ENCODE measurements at regions not wholly inside any gene's neighbourhood (a gene's known extent, or its start where the extent isn't known, plus 50 kb on each side); places are given as distances from the start of the nearest gene placed in this dataset.

DNA sequence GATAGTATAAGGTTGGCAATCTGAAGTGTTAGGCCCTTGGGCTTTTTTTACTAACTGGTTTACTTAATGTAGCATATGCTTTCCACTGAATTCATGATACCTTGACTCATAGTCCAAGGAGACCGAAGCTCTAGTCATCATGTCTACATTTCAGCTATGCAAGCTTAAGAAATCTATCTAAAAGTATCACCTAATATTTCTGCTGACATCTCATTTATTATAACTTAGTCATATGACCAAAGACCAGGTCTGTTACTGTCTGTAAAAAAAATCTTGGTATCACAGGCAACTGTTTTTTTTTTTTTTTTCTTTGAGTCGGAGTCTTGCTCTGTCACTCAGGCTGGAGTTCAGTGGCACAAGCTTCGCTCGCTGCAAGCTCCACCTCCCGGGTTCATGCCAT, 814.0 kb upstream of the NDST4 start:
- no peaks in the 10 kb centered on the region for H3K36me3 Mint-ChIP-seq (ENCODE audit: insufficient read depth, unreplicated experiment)
- POLR2A ChIA-PET: no interaction called here
- intact Hi-C loops (cut with micrococcal nuclease): no loop called here
- H3K9me3 Mint-ChIP-seq (ENCODE audit: unreplicated experiment): no peaks in the 10 kb centered on the region
- BruUV-seq (replicated peaks): no TSS peak
- TF ChIP-seq, protein P1, sequence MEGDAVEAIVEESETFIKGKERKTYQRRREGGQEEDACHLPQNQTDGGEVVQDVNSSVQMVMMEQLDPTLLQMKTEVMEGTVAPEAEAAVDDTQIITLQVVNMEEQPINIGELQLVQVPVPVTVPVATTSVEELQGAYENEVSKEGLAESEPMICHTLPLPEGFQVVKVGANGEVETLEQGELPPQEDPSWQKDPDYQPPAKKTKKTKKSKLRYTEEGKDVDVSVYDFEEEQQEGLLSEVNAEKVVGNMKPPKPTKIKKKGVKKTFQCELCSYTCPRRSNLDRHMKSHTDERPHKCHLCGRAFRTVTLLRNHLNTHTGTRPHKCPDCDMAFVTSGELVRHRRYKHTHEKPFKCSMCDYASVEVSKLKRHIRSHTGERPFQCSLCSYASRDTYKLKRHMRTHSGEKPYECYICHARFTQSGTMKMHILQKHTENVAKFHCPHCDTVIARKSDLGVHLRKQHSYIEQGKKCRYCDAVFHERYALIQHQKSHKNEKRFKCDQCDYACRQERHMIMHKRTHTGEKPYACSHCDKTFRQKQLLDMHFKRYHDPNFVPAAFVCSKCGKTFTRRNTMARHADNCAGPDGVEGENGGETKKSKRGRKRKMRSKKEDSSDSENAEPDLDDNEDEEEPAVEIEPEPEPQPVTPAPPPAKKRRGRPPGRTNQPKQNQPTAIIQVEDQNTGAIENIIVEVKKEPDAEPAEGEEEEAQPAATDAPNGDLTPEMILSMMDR (IDR thresholded peaks at IDR 0.05; ENCODE audit: unreplicated experiment): no peak
- H3K27me3 Mint-ChIP-seq (ENCODE audit: insufficient read depth, unreplicated experiment): no peaks in the 10 kb centered on the region
- H3K4me3 Mint-ChIP-seq (ENCODE audit: unreplicated experiment): no peak overlapping the region
- no peak for DNase-seq (ENCODE audit: unreplicated experiment)
- no peak overlapping the region for H3K27ac Mint-ChIP-seq (ENCODE audit: low read depth, unreplicated experiment)
- CTCF ChIA-PET: interaction anchor here (0.6 kb wide), 1 partner anchor 1916 kb away, joined by 3 read pairs; no protein-coding TSS in a partner anchor
- no peaks in the 10 kb centered on the region for H3K4me1 Mint-ChIP-seq (ENCODE audit: insufficient read depth, unreplicated experiment)

DNA sequence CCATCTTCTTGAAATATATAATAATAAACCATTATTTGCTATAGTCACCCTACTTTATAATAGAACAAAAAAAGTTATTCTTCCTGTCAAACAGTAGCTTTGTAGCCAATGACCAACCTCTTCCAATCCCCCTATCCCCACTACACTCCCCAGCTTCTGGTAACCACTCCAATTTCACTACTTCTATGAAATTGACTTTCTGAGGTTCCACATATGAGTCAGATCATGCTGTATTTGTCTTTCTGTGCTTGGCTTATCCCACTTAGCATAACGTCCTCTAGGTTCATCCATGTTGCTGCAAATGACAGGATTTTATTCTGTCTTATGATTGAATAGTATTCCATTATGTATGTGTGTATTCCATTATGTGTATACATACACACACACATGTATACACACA, 809.7 kb upstream of the NDST4 start:
- intact Hi-C loops (cut with micrococcal nuclease): no loop called here

DNA sequence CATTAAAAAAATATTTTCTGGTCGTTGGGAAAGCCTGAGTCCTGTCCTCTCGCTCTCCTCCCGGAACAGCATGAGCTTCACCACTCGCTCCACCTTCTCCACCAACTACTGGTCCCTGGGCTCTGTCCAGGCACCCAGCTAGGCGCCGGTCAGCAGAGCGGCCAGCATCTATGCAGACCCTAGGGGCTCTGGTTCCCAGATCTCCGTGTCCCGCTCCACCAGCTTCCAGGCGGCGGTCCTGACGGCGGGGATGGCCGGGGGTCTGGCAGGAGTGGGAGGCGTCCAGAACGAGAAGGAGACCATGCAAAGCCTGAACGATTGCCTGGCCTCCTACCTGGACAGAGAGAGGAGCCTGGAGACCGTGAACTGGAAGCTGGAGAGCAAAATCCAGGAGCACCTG, 807.2 kb upstream of the NDST4 start:
- Mint-ChIP-seq H3K4me3 (ENCODE audit: unreplicated experiment) (no peak overlapping the region), H3K36me3 (ENCODE audit: insufficient read depth, unreplicated experiment) (no peaks in the 10 kb centered on the region), H3K27me3 (ENCODE audit: insufficient read depth, unreplicated experiment) (no peaks in the 10 kb centered on the region), H3K9me3 (ENCODE audit: unreplicated experiment) (no peaks in the 10 kb centered on the region), H3K27ac (ENCODE audit: low read depth, unreplicated experiment) (no peak overlapping the region), H3K4me1 (ENCODE audit: insufficient read depth, unreplicated experiment) (no peaks in the 10 kb centered on the region)
- intact Hi-C loops (cut with micrococcal nuclease): no loop called here
- BruUV-seq (replicated peaks): no TSS peak
- CTCF ChIA-PET: no interaction called here
- no peak for DNase-seq (ENCODE audit: unreplicated experiment)
- TF ChIP-seq, protein P1 (IDR thresholded peaks at IDR 0.05; ENCODE audit: unreplicated experiment): no peak
- POLR2A ChIA-PET: no interaction called here

More for the DNA sequence above, 809.7 kb upstream of the NDST4 start:
- CTCF ChIA-PET: no interaction called here
- no peak overlapping the region for H3K4me3 Mint-ChIP-seq (ENCODE audit: unreplicated experiment)
- DNase-seq (ENCODE audit: unreplicated experiment): no peak
- H3K4me1 Mint-ChIP-seq (ENCODE audit: insufficient read depth, unreplicated experiment): no peaks in the 10 kb centered on the region
- TF ChIP-seq, protein P1 (IDR thresholded peaks at IDR 0.05; ENCODE audit: unreplicated experiment): no peak
- no peaks in the 10 kb centered on the region for H3K36me3 Mint-ChIP-seq (ENCODE audit: insufficient read depth, unreplicated experiment)
- POLR2A ChIA-PET: no interaction called here
- H3K9me3 Mint-ChIP-seq (ENCODE audit: unreplicated experiment): no peaks in the 10 kb centered on the region
- no TSS peak for BruUV-seq (replicated peaks)
- H3K27me3 Mint-ChIP-seq (ENCODE audit: insufficient read depth, unreplicated experiment): no peaks in the 10 kb centered on the region
- no peak overlapping the region for H3K27ac Mint-ChIP-seq (ENCODE audit: low read depth, unreplicated experiment)

DNA sequence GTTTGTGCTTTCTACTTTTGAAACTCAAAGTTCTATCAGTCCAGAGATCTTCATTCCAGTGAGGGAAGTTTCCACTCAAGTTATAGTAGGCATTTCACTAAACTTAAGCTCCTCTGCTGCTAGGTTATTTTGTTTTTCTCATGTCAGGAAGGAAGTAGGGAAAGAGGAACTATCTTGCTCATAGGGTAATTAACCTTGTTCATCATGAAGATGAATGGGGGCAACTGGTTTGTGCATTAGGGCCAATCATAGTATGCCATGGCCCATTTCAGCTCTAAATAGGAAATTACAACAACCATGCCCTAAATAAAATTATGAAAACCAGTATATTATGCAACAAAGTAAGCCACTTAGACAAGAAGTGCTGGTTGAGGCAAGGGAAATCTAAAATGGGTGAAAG, 804.7 kb upstream of the NDST4 start:
- no TSS peak for BruUV-seq (replicated peaks)
- no peaks in the 10 kb centered on the region for H3K27me3 Mint-ChIP-seq (ENCODE audit: insufficient read depth, unreplicated experiment)

More for the DNA sequence above, 804.7 kb upstream of the NDST4 start:
- Mint-ChIP-seq H3K4me3 (ENCODE audit: unreplicated experiment) (no peak overlapping the region), H3K4me1 (ENCODE audit: insufficient read depth, unreplicated experiment) (no peaks in the 10 kb centered on the region), H3K27ac (ENCODE audit: low read depth, unreplicated experiment) (no peak overlapping the region), H3K9me3 (ENCODE audit: unreplicated experiment) (no peaks in the 10 kb centered on the region), H3K36me3 (ENCODE audit: insufficient read depth, unreplicated experiment) (no peaks in the 10 kb centered on the region)
- TF ChIP-seq, protein P1 (IDR thresholded peaks at IDR 0.05; ENCODE audit: unreplicated experiment): no peak
- intact Hi-C loops (cut with micrococcal nuclease): no loop called here
- ChIA-PET CTCF (no interaction called here), POLR2A (no interaction called here)
- no peak for DNase-seq (ENCODE audit: unreplicated experiment)
